Hepatocyte (in vitro differentiated cells): ENCODE measurements at regions not wholly inside any gene's neighbourhood (a gene's known extent, or its start where the extent isn't known, plus 50 kb on each side); places are given as distances from the start of the nearest gene placed in this dataset.

ENCODE experiments used
- EZH2 ChIP-seq: fragments of 200-600 bp; sonication (generic); IDR thresholded peaks from 2 replicates; pipeline ENCODE4 v1.6.1; 2016; ENCODE audit warnings: antibody characterized with exemption, mild to moderate bottlenecking, borderline replicate concordance
- TF ChIP-seq, protein P1 (sequence below): fragments of 200-600 bp; sonication (generic); IDR thresholded peaks from 2 replicates; pipeline ENCODE4 v1.5.1; 2016; ENCODE audit warnings: antibody characterized with exemption, mild to moderate bottlenecking; ENCODE audit not compliant: poor library complexity

DNA sequence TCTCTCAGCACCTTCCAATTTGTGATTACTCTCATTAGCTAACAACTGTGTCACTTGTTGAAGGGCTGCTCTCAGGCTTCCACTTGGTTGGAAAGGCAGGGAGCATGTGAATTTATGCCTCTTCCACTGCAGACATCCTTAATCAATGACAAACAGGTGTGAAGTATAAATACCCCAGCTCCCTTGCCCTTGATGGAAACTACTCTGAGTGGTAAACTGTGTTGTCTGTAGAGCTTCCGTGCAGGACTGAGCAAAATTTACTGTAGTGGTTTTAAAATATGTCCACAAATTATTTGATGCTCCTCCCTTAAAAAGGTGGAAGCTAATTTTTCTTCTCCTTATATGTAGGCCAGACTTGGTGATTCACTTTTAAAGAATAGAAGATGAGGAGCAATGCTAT lies 253.0 kb upstream of the TBX18 start:
- TF ChIP-seq EZH2: no peak
- TF ChIP-seq, protein P1, sequence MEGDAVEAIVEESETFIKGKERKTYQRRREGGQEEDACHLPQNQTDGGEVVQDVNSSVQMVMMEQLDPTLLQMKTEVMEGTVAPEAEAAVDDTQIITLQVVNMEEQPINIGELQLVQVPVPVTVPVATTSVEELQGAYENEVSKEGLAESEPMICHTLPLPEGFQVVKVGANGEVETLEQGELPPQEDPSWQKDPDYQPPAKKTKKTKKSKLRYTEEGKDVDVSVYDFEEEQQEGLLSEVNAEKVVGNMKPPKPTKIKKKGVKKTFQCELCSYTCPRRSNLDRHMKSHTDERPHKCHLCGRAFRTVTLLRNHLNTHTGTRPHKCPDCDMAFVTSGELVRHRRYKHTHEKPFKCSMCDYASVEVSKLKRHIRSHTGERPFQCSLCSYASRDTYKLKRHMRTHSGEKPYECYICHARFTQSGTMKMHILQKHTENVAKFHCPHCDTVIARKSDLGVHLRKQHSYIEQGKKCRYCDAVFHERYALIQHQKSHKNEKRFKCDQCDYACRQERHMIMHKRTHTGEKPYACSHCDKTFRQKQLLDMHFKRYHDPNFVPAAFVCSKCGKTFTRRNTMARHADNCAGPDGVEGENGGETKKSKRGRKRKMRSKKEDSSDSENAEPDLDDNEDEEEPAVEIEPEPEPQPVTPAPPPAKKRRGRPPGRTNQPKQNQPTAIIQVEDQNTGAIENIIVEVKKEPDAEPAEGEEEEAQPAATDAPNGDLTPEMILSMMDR: no peak
